ENCODE measurements at regions not wholly inside any gene's neighbourhood (a gene's known extent, or its start where the extent isn't known, plus 50 kb on each side); places are given as distances from the start of the nearest gene placed in this dataset.

DNA sequence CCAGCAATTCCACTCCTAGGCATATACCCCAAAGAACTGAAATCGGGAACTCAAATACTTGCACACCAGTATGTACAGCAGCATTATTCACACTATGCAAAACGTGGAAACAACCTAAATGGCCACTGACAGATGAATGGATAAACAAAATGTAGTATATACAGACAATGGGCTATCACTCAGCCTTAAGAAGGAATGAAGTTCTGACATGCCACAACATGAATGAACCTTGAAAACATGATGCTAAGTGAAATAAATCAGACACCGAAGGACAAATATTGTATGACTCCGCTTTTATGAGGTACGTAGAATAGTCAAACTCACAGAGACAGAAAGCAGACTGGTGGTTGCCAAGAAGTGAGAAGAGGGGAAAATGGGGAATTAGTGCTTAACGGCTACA is 59.1 kb upstream of the CCN6 start:
- TF ChIP-seq, protein P1, sequence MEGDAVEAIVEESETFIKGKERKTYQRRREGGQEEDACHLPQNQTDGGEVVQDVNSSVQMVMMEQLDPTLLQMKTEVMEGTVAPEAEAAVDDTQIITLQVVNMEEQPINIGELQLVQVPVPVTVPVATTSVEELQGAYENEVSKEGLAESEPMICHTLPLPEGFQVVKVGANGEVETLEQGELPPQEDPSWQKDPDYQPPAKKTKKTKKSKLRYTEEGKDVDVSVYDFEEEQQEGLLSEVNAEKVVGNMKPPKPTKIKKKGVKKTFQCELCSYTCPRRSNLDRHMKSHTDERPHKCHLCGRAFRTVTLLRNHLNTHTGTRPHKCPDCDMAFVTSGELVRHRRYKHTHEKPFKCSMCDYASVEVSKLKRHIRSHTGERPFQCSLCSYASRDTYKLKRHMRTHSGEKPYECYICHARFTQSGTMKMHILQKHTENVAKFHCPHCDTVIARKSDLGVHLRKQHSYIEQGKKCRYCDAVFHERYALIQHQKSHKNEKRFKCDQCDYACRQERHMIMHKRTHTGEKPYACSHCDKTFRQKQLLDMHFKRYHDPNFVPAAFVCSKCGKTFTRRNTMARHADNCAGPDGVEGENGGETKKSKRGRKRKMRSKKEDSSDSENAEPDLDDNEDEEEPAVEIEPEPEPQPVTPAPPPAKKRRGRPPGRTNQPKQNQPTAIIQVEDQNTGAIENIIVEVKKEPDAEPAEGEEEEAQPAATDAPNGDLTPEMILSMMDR (IDR thresholded peaks at IDR 0.05) = no peak
- no peak for TF ChIP-seq POLR2A (IDR thresholded peaks at IDR 0.05)

Measured in right lobe of liver (tissue), 4 donors.